Smooth muscle cell (in vitro differentiated cells): ENCODE measurements at regions not wholly inside any gene's neighbourhood (a gene's known extent, or its start where the extent isn't known, plus 50 kb on each side); places are given as distances from the start of the nearest gene placed in this dataset.

Experiments
- DNase-seq: peaks from one replicate; lab custom pipeline; 2025; ENCODE audit not compliant: unreplicated experiment; lab: John Stamatoyannopoulos, UW
- H2AFZ ChIP-seq: fragments of 200-600 bp; sonication (generic); 2 replicates; pipeline ENCODE4 v1.6.0; 2016; ENCODE audit warnings: antibody characterized with exemption, low read depth, mild to moderate bottlenecking
- H3F3A ChIP-seq: fragments of 200-600 bp; sonication (generic); 2 replicates; pipeline ENCODE4 v1.6.0; 2017; ENCODE audit warnings: antibody characterized with exemption, low read depth
- H3K27ac ChIP-seq: fragments of 200-600 bp; sonication (generic); 2 replicates; pipeline ENCODE4 v1.5.1; 2016; ENCODE audit warnings: low read depth, mild to moderate bottlenecking
- H3K27me3 ChIP-seq: fragments of 200-600 bp; sonication (generic); 2 replicates; pipeline ENCODE4 v1.6.1; 2016; ENCODE audit warnings: low read depth, mild to moderate bottlenecking
- H3K36me3 ChIP-seq: fragments of 200-600 bp; sonication (generic); 2 replicates; pipeline ENCODE4 v1.5.1; 2016; ENCODE audit warnings: low read depth
- H3K4me1 ChIP-seq: fragments of 200-600 bp; sonication (generic); 2 replicates; pipeline ENCODE4 v1.5.1; 2016; ENCODE audit warnings: low read depth
- H3K4me2 ChIP-seq: fragments of 200-600 bp; sonication (generic); 2 replicates; pipeline ENCODE4 v1.6.0; 2016; ENCODE audit warnings: mild to moderate bottlenecking
- H3K4me3 ChIP-seq: fragments of 200-600 bp; sonication (generic); 2 replicates; pipeline ENCODE4 v1.5.1; 2016; ENCODE audit warnings: mild to moderate bottlenecking
- H3K79me2 ChIP-seq: fragments of 200-600 bp; sonication (generic); 2 replicates; pipeline ENCODE4 v1.6.0; 2016; ENCODE audit warnings: low read depth, mild to moderate bottlenecking
- H3K9ac ChIP-seq: fragments of 200-600 bp; sonication (generic); 2 replicates; pipeline ENCODE4 v1.6.0; 2016; ENCODE audit warnings: low read depth
- H3K9me3 ChIP-seq: fragments of 200-600 bp; sonication (generic); replicated peaks from 2 replicates; pipeline ENCODE4 v1.5.1; 2016; ENCODE audit warnings: low read depth
- H4K20me1 ChIP-seq: fragments of 200-600 bp; sonication (generic); 2 replicates; pipeline ENCODE4 v1.6.0; 2016; ENCODE audit warnings: low read depth
- CTCF ChIP-seq: fragments of 200-600 bp; sonication (generic); IDR thresholded peaks from 2 replicates; pipeline ENCODE4 v1.5.1; 2017; ENCODE audit warnings: borderline replicate concordance, mild to moderate bottlenecking, antibody characterized with exemption; ENCODE audit not compliant: insufficient read depth, poor library complexity, severe bottlenecking
- WGBS: methylation state at CpG from one replicate; pipeline ENCODE4 v1.1.7; 2016; ENCODE audit warnings: low lambda C conversion rate; 5-methylcytosine and 5-hydroxymethylcytosine counted together

DNA sequence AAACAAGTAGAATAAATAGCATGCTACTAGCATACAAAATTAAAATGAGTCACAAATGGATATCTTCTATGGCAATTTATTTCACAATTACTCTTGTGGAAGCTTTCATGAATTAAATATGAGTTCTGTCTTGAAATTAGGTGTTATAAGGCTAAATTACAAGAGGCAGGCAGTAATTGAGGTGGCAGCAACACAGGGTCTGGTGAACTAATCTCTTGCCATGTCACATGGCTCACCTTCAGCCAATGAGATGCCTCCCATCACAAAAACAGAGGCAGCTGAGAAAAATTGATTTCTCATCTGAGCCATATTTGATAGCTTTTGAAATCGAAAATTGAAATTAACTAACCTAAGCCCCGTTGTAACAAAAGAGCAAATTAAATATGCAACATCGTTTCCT lies 268.8 kb downstream of the NR2F2 start:
- no peaks in the 10 kb centered on the region for H4K20me1 ChIP-seq
- H3K9me3 ChIP-seq = no peaks in the 10 kb centered on the region
- no peak overlapping the region for H3K27ac ChIP-seq
- no peaks in the 10 kb centered on the region for H3F3A ChIP-seq
- TF ChIP-seq CTCF = no peak
- no peaks in the 10 kb centered on the region for H3K79me2 ChIP-seq
- DNase-seq = no peak
- H3K27me3 ChIP-seq = peaks cover 43% of the 10 kb centered on the region
- H3K36me3 ChIP-seq = no peaks in the 10 kb centered on the region
- 80% methylated on average over 3 of the region's 3 CpGs for WGBS
- no peak overlapping the region for H3K4me3 ChIP-seq
- peaks cover 3% of the 10 kb centered on the region for H3K4me1 ChIP-seq
- no peak overlapping the region for H2AFZ ChIP-seq
- no peak overlapping the region for H3K9ac ChIP-seq
- H3K4me2 ChIP-seq = no peak overlapping the region

DNA sequence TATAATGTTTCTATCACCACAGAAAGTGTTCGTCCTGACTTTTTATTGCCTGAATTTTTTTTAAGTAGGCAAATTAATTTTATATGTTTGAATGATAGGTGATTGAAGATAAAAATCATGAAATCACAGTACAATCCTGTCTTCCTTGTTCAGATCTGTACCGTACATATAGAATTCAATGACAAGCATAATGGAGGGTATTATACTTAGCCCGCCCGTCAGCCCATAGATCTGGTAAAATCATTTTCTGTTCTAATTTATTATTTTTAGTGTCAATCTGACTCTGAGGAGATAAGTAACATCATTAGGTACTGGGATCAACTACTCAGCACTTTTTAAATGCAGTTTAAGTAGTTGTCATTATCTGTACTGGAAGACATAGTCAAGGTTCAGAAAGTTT lies 269.9 kb downstream of the NR2F2 start:
- H3F3A ChIP-seq = no peaks in the 10 kb centered on the region
- H3K27ac ChIP-seq = no peak overlapping the region
- H4K20me1 ChIP-seq = no peaks in the 10 kb centered on the region
- no peak overlapping the region for H3K4me3 ChIP-seq
- WGBS = 92% methylated on average over 4 of the region's 4 CpGs
- H3K9ac ChIP-seq = no peak overlapping the region
- H3K4me2 ChIP-seq = no peak overlapping the region
- no peaks in the 10 kb centered on the region for H3K9me3 ChIP-seq
- no peaks in the 10 kb centered on the region for H3K4me1 ChIP-seq
- no peaks in the 10 kb centered on the region for H3K79me2 ChIP-seq
- no peak for TF ChIP-seq CTCF
- H3K27me3 ChIP-seq = peaks cover 32% of the 10 kb centered on the region
- H2AFZ ChIP-seq = no peak overlapping the region
- DNase-seq = no peak
- H3K36me3 ChIP-seq = no peaks in the 10 kb centered on the region

DNA sequence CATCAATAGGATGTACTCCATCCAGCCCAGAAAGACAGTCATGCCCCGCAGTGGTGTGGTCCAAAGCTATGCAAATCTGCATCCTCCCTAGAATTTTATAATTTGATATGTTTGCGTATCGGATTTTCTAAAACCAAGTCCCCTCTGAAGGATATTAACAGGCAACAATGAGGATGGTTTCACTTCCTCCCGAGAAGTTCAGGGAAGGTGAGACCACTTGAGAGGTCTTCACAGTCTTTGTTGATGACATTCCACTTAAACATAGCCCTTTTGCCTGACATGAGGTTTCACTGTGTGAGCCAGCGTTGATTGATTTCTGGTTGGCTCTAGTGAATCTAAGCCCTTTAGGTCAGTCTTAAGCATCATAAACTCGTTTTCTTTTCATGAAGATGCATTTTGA lies 276.1 kb downstream of the NR2F2 start:
- no peak overlapping the region for H3K4me3 ChIP-seq
- no peak overlapping the region for H3K27ac ChIP-seq
- no peaks in the 10 kb centered on the region for H3K4me1 ChIP-seq
- H3K36me3 ChIP-seq = no peaks in the 10 kb centered on the region
- no peaks in the 10 kb centered on the region for H3F3A ChIP-seq
- H3K27me3 ChIP-seq = peaks cover 48% of the 10 kb centered on the region
- no peaks in the 10 kb centered on the region for H3K79me2 ChIP-seq
- H3K9me3 ChIP-seq = no peaks in the 10 kb centered on the region
- H2AFZ ChIP-seq = no peak overlapping the region
- no peak for TF ChIP-seq CTCF
- WGBS = 87% methylated on average over 6 of the region's 6 CpGs
- H3K4me2 ChIP-seq = no peak overlapping the region
- H4K20me1 ChIP-seq = no peaks in the 10 kb centered on the region
- no peak for DNase-seq
- H3K9ac ChIP-seq = no peak overlapping the region

- Histone ChIP-seq H3K4me3 (no peak overlapping the region), H3K4me2 (no peak overlapping the region), H3K36me3 (no peaks in the 10 kb centered on the region), H3K27me3 (peaks cover 21% of the 10 kb centered on the region), H3K4me1 (no peaks in the 10 kb centered on the region), H3K9me3 (peaks cover 6% of the 10 kb centered on the region), H3K9ac (no peak overlapping the region), H3K79me2 (no peaks in the 10 kb centered on the region), H3K27ac (no peak overlapping the region), H2AFZ (no peak overlapping the region), H4K20me1 (no peaks in the 10 kb centered on the region), H3F3A (no peaks in the 10 kb centered on the region)
- 82% methylated on average over 3 of the region's 3 CpGs for WGBS
- no peak for TF ChIP-seq CTCF
- no peak for DNase-seq
Observed at GRCh38 chr15:96610757-96611156, 280.3 kb downstream of the NR2F2 start.
